HG02973 (cell line): ENCODE measurements at regions not wholly inside any gene's neighbourhood (a gene's known extent, or its start where the extent isn't known, plus 50 kb on each side); places are given as distances from the start of the nearest gene placed in this dataset.
"Not testable (repeated sequence)": the region's sequence is repeated elsewhere in the genome, so short reads cannot be mapped to it uniquely, and the experiment has no call there.

Experiments
- ATAC-seq: cut with Tn5 transposase; IDR thresholded peaks from one replicate; pipeline ENCODE4 v1.9.1; 2021; ENCODE audit warnings: moderate library complexity; ENCODE audit not compliant: unreplicated experiment

- no peak for ATAC-seq
Measured at GRCh38 chr20:40848526-40848925, 159.5 kb upstream of the MAFB start.

GRCh38 chr20:40849456-40849855 is 160.4 kb upstream of the MAFB start:
- ATAC-seq, result no peak

- no peak for ATAC-seq
Measured at GRCh38 chr20:40851051-40851450, 162.0 kb upstream of the MAFB start.

- ATAC-seq, result no peak
Measured at GRCh38 chr20:40855269-40855668, 166.2 kb upstream of the MAFB start.

GRCh38 chr20:40856653-40857052 is 167.6 kb upstream of the MAFB start:
- no peak for ATAC-seq

- ATAC-seq, result no peak
Measured at GRCh38 chr20:40860487-40860902, 168.1 kb upstream of the TOP1 start.

- ATAC-seq, result no peak
Measured at GRCh38 chr20:40861427-40862008, 167.1 kb upstream of the TOP1 start.

- ATAC-seq, result no peak
Measured at GRCh38 chr20:40863355-40863919, 165.2 kb upstream of the TOP1 start.

- ATAC-seq, result no peak
Measured at GRCh38 chr20:40864470-40864869, 164.2 kb upstream of the TOP1 start.

GRCh38 chr20:40865095-40865494 is 163.5 kb upstream of the TOP1 start:
- no peak for ATAC-seq

GRCh38 chr20:40866056-40866455 is 162.6 kb upstream of the TOP1 start:
- ATAC-seq, result no peak

GRCh38 chr20:40868551-40869217 is 159.9 kb upstream of the TOP1 start:
- ATAC-seq, result no peak

- no peak for ATAC-seq
Measured at GRCh38 chr20:40869218-40870147, 159.1 kb upstream of the TOP1 start.

GRCh38 chr20:40875116-40876085 is 153.2 kb upstream of the TOP1 start:
- ATAC-seq, result no peak

GRCh38 chr20:40878099-40878498 is 150.5 kb upstream of the TOP1 start:
- ATAC-seq, result not testable (repeated sequence)

- no peak for ATAC-seq
Measured at GRCh38 chr20:40880063-40880728, 148.4 kb upstream of the TOP1 start.

- no peak for ATAC-seq
Measured at GRCh38 chr20:40880729-40881109, 147.9 kb upstream of the TOP1 start.

GRCh38 chr20:40882152-40882551 is 146.5 kb upstream of the TOP1 start:
- ATAC-seq, result no peak

GRCh38 chr20:40883097-40883496 is 145.5 kb upstream of the TOP1 start:
- ATAC-seq, result no peak

GRCh38 chr20:40887105-40887504 is 141.5 kb upstream of the TOP1 start:
- no peak for ATAC-seq
